ENCODE measurements at regions not wholly inside any gene's neighbourhood (a gene's known extent, or its start where the extent isn't known, plus 50 kb on each side); places are given as distances from the start of the nearest gene placed in this dataset.
"Not testable (repeated sequence)": the region's sequence is repeated elsewhere in the genome, so short reads cannot be mapped to it uniquely, and the experiment has no call there.

DNA sequence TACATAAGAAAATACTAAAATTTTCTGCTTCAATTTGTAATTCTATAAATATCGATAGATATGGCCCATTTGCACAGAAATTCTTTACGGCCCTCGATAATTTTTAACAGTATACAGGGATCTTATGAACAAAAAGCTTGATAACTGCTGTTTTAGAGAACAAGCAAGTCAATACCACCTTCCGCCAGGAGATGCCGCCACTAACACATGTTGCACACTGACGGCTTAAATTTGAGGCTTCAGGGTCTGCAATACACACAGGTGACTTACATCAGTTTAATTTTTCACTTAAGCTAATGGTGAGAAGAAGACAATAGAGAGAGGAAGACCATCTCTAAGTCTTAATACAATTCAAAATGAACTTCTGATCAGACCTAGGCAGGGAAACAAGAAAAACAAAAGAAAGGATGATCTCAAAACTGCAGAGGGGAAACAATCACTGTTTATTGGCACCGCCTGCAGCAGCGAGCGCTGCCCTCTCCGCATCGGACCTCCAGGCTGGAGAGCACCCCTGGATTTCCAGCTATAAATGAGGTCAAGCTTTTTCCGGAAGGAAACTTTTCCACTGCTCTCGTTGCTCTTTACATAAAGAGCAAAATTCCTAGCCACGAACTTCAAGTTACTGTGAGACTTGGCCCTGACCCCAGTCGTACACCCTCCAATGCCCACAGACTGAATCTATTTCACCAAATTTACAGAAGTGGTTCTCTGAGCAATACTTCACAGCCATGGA is 53.9 kb downstream of the OTOR start:
- DNase-seq (ENCODE audit: extremely low spot score, insufficient read length, low read depth) (no peak), FAIRE-seq (peak; percentile 82)

DNA sequence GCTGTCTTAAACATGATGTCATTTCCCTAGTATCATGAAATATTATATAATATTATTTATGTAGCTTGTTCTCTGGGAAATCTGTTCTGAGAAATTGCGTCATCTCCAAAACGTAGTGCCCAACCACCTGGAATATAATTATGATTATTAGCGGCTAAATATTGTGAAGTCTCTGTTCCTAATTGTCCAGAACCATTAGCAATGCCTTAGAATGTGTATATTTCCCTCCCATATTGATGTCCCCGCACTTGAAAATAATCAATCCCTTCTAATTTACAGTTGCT is 54.4 kb downstream of the OTOR start:
- no peak for FAIRE-seq
- no peak for DNase-seq (ENCODE audit: extremely low spot score, insufficient read length, low read depth)

DNA sequence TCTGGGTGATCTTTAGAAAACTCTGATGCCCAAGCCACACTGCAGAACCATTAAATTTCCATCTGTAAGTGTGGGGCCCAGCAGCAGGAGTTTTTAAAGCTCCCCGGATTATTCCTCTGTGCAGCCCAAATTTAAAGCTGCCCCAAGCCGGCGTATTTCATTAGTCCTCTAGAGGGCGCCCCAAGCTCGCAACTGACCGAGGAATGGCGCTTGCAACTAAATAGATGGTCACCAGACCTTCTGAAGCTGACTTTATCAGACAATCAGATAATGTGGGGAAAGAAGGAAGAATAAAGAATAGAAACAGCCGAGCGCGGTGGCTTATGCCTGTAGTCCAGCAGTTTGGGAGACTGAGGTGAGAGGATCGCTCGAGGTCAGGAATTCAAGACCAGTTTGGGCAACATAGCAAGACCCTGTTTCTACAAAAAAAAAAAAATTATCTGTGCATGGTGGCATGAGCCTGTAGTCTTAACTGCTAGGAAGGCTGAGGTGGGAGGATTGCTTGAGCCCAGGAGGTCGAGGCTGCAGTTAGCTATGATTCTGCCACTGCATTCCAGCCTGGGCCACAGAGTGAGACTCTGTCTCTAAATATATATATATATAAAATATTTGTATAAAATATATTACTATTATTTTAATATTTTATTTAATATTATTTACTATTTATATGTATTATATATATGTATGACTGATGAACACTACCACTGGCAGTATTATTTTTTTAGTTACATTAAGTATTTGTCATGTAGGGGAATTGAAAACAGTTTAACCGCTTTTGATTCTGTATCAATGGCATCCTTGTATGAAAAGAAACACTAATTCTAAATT is 56.0 kb downstream of the OTOR start:
- DNase-seq (ENCODE audit: extremely low spot score, insufficient read length, low read depth), result no peak
- FAIRE-seq, result peak; percentile 57

DNA sequence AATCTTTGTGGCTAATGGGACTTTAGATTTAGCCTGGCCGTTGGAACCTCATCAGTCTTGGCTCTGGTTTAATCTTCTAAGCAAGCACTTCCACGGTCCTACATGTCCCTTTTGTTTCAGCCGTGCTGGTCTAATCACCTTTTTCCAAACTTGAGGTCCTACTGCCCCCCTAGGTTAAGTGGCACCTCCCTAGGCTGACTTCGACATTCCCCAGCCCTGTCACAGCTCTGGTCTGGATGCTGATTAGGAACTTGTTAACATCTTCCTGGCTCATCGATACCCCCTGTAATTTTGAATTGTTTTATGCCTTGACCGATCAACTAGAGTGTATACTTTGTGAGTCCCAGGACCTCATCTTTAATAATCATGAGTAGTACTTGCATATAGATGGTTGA is 56.6 kb downstream of the OTOR start:
- DNase-seq (ENCODE audit: extremely low spot score, insufficient read length, low read depth), result no peak
- no peak for FAIRE-seq

DNA sequence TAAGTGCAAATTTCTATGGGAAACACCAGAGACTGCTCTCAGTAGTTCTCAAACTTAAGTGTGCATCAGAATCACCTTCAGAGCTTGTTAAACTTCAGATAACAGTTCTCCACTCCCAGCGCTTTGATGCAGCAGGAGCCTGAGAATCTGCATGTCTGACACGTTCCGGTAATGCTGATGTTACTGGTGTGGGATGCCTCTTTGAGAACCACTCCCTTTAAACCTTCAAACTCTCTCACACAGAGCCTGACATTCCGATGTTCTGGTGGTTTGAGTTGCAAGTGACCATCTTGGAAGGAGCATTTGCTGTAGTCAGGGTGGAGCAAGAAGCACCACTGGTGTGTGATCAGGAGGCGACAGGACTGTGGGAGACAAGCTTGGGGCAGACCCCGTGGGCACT is 57.9 kb downstream of the OTOR start:
- DNase-seq (ENCODE audit: extremely low spot score, insufficient read length, low read depth) (no peak), FAIRE-seq (no peak)

DNA sequence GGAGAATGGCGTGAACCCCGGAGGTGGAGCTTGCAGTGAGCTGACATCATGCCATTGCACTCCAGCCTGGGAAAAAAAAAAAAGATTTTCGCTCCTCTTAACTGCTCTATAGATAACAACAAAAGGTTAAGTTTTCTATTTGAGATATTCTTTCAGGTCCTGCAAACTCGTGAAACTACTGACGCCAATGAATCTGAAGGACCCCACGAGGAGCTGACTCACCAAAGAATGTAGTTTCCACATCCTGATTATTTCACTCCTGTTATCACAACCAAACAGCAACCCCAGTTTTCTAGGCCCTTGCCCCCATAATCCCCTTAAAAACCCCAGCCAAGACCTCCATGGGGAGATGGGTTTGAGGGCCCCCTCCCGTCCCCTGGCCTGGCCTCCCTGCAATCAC is 58.7 kb downstream of the OTOR start:
- FAIRE-seq, result no peak
- DNase-seq (ENCODE audit: extremely low spot score, insufficient read length, low read depth), result no peak

DNA sequence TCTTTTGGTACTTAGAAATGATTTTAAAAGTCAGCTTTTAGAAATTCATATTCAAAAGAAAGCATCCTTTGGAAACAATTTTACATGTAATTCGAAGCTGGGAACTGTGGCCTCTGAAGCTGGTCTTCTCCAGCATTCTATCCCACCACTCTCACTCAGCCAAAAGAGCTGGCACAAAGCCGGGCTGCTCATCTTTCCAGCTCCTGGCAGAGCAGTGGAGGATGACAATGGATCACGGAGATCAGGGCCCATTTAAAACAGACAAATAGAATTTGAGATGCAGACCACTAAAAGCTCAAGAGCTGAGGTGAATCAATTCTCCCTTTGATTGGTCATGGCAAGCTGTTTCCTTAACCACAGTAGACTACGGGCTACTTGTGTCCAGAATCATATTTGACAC is 60.6 kb downstream of the OTOR start:
- no peak for FAIRE-seq
- no peak for DNase-seq (ENCODE audit: extremely low spot score, insufficient read length, low read depth)

DNA sequence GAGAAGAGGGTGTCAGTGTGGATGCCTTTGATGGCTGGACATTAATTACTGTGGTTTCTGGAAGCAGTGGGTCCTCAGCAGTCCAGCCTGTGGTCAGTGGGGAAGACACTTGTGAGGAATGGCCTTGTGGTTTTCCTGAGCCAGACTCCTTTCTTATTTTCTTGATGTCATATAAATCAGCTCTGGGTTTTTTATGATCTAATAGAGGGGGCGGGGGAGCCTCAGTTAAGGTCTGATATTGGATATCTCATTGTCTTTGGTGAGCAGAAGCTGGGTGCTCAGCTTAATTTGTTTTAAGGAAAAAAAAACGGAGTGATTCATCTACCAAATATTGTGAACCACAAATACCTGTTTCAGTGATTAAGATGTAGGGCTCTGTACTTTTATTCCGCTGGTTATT is 62.1 kb downstream of the OTOR start:
- no peak for DNase-seq (ENCODE audit: extremely low spot score, insufficient read length, low read depth)
- FAIRE-seq, result no peak

DNA sequence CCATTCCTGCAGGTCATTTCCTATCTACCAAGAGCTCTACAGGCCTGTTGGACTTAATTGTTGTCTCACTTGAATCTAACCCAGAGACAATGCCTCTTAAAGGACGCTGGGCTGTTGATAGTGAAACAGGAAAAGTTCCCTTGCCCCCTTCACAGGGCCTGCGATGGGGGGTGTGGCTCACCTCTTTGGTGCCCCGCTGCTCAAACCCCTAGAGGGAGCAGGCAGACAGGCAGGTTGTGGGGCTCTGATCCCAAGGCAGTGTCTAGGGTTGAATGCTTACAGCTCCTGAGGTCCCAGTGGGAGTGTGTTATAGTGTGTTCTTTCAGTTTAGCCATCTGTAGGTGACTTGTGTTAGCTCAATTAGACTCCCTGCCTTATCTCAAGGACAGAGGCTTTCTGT is 68.0 kb downstream of the OTOR start:
- no peak for FAIRE-seq

DNA sequence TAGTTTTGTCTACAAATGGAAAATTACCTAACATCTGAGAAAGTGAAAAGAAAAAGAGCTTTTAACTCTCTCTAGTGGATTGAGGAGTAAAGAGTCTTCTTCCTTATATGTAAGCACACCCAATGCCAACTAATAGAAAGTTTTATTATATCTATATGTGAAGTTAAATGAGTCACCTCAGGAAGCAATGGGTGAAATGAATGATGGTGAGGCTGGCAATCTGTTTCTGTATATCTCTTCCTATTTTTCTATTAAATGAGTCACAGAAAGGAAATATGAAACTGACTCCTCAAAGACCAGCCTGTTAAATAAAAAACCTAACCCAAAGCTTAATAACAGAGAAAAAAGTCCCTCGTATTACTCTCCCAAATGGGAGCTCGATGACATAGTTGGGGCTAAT is 71.3 kb downstream of the OTOR start:
- DNase-seq (ENCODE audit: extremely low spot score, insufficient read length, low read depth), result no peak
- no peak for FAIRE-seq

More for the DNA sequence above, 68.0 kb downstream of the OTOR start:
- no peak for DNase-seq (ENCODE audit: extremely low spot score, insufficient read length, low read depth)

DNA sequence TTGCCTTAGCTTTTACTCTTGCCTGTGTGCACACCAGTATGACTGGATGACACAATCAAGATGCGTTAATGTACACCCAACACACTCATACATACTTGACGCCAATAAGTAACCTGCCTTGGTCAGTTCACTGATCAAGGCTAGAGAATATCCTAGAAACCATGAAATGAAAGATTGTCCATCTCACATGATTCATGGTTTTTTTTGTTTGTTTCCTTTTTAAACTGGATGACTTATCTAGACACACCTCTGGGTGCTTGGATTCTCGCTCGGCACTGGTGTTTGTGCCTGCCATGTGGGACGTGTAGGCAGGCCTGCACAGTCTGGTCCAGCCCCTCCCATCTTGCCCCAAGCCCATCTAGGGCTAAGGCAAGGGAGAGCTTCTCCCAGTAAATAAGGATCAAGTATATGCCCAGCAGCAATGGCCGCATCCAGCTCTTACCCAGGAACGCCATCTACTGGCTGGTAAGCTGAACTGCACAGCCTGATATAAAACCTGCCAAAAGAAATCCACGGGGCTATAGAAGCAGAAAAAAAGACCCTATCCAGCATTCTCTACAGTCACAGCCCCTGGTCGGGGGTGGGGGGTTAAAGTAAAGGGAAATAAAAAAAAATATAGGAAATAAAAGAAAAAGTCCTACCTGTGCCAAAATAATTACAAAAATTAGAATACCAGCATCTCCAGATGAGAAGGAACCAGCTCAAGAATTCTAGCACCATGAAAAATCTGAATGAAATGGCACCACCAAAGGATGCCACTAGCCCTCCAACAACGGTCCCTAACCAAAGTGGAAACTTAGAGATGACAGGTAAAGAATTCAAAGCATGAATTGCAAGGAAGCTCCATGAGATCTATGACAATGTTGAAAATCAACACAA is 73.3 kb downstream of the OTOR start:
- peak; percentile 62 for FAIRE-seq
- DNase-seq (ENCODE audit: extremely low spot score, insufficient read length, low read depth), result no peak

DNA sequence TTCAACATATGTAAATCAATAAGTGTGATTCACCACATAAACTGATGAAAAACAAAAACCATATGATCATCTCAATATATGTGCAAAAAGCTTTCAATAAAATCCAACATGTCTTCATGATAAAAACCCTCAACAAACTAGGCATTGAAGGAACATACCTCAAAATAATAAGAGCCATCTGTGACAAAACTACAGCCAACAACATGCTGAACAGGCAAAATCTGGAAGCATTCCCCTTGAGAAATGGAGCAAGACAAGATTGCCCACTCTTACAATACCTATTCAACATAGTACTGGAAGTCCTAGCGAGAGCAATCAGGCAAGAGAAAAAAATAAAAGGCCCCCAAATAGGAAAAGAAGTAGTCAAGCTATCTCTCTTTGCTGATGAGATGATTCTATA is 76.5 kb downstream of the OTOR start:
- DNase-seq (ENCODE audit: extremely low spot score, insufficient read length, low read depth), result no peak

DNA sequence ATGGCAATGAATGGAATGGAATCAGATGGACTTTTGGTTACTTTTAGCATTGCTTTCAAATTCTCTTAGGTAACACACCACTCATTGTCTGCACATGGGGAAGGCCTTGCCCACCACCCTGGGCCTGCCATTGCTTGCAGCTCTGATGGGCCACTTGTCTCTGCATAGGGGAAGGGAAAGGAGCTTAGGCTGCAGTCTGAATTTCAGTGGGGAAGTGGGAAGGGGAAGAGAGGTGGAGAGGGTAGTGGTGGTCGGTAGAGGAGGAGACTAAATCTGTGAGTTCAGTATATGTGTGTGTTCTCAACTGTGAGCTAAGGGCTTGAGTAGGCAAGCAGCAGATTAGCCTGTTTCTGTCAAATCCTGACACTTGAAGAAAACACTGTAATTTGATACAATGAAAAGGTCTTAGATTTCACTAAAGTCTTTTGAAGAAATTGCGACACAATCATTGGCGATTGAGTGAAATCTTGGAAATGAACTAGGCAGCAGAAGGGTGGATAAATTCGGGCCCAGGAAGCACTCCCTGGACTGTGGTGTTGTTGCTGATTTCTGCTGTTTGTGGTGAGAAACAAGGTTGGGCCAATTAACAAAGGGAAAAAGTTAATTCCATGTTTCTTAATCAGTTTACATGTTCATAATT is 80.6 kb downstream of the OTOR start:
- FAIRE-seq, result no peak
- DNase-seq (ENCODE audit: extremely low spot score, insufficient read length, low read depth), result no peak

More for the DNA sequence above, 76.5 kb downstream of the OTOR start:
- FAIRE-seq, result no peak

DNA sequence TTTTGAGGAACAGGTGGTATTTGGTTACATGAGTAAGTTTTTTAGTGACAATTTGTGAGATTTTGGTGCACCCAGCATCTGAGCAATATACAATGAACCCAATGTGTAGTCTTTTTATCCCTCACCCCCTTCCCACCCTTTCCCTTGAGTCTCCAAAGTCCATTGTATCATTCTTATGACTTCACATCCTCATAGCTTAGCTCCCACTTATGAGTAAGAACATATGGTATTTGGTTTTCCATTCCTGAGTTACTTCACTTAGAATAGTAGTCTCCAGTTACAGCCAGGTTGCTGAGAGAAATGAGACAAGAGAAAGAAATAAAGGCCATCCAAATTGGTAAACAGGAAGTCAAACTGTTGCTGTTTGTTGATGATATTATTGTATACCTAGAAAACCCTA is 87.5 kb downstream of the OTOR start:
- not testable (repeated sequence) for FAIRE-seq; DNase-seq (ENCODE audit: extremely low spot score, insufficient read length, low read depth)

DNA sequence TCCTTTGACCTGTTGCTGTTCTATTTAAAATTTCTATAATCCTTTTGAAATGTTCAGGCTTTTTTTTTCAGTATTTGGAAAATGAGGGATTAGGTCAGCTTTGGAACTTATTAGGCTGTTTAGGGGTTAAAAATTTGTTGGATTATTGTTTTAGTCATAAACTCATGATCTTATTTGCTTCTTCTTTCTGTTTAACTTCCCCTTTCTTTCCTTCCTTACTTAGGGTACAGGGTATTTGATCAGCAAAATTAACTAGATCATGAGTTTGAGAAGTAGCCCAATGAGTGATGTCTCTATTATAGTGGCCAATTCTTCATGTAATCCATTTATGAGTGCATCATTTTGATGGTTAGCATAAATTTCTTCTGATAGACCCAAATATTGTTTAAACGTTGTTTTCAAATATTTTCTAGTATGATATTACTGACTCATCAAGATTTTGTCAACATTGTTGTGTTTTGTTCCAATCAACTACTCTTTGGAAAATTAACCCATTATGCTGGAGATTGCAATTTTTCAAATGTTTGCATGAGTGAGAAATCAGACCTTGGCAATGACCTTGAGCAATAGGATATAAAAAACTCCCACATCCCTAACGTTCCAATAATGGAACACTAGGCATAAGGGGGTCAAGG is 94.4 kb downstream of the OTOR start:
- DNase-seq (ENCODE audit: extremely low spot score, insufficient read length, low read depth) (no peak), FAIRE-seq (no peak)

DNA sequence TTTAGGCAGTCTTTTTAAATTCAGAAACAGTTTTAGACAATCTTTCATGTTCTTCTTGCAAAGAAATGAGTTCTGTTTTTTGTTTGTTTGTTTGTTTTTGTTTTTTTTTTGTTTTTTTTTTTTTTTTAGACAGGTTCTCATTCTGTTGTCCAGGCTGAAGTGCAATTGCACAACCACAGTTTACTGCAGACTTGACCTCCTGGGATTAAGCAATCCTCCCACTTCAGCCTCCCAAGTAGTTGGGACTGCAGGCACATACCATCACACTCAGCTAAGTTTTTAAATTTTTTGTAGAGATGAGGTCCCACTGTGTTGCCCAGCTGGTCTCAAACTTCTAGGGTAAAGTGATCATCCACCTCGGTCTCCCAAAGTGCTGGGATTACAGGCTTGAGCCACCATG is 96.2 kb downstream of the OTOR start:
- DNase-seq (ENCODE audit: extremely low spot score, insufficient read length, low read depth) (no peak), FAIRE-seq (no peak)

DNA sequence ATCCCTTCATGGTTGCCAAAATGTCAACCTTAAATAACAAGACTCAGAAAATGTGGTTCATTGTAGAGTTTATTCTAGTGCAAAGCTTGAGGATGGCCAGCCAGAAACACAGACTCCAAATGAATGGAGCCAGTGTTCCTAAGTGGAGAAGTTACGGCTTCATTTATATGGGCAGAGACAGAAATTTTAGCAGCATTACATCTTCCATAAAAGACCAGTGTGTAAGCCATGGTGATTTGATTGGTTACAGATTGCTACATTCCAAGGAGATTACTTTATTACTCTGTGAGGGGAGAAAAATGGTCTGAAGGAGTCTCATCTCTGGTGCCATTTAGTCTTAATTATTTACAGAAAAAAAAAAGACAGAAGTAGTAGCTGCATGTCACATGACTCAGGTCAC is 97.8 kb downstream of the OTOR start:
- no peak for FAIRE-seq
- no peak for DNase-seq (ENCODE audit: extremely low spot score, insufficient read length, low read depth)

DNA sequence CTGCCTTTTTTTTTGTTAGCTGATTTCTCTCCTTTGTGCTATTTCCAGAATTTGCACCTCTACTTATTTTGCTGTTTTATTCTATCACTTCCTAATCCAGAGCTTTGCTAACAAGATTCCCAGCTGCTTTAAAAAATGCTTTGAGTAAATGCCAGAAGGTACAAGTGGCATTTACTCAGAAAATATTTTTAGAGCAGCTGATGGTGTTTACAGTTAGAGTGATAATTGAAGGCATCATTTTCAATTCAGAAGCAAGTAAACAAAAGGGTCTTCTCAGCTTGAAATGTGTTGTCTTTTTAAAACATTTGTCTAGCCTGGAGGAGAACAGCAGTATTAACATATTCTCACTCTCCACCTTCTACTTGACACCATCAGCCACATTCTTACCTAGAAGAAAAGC is 99.9 kb downstream of the OTOR start:
- no peak for DNase-seq (ENCODE audit: extremely low spot score, insufficient read length, low read depth)
- FAIRE-seq, result no peak

DNA sequence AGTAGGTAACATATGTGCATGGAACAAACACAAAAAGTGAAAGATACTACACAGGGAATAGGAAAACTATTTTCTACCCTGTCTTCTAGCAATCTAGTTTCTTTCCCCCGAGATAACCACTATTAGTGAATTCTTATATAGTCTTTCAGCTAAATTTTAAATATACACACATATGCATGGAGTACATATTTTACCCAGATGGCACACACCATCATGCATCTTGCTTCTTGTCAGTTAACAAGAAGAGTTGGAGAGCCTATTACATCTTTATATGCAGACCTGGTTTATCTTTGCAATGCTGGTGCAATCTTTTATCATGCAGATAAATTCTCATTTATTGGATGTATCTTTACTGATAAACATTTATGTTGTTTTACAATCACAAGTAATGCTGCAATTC is 100.4 kb downstream of the OTOR start:
- FAIRE-seq (no peak), DNase-seq (ENCODE audit: extremely low spot score, insufficient read length, low read depth) (no peak)

DNA sequence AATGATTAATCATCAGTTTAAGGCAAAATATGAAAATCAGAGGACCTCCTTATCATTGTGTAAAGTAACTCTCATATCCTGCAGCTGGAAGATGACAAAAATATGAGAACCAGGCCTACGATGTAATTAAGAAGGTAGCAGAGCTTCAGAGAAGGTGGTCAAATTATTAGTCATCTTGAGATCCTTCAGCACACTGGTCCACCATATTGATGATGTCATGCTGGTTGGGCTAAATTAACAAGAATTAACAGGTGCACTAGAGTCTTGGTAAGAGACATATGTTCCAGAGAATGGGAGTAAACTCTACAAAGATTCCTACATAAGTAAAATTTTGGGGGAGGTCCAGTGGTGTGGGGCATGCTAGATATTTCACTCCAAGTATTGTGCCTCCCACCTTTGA is 112.8 kb downstream of the OTOR start:
- no peak for FAIRE-seq
- DNase-seq (ENCODE audit: extremely low spot score, insufficient read length, low read depth), result no peak
